ENCODE measurements at regions not wholly inside any gene's neighbourhood (a gene's known extent, or its start where the extent isn't known, plus 50 kb on each side); places are given as distances from the start of the nearest gene placed in this dataset.
"Not testable (repeated sequence)": the region's sequence is repeated elsewhere in the genome, so short reads cannot be mapped to it uniquely, and the experiment has no call there.

DNA sequence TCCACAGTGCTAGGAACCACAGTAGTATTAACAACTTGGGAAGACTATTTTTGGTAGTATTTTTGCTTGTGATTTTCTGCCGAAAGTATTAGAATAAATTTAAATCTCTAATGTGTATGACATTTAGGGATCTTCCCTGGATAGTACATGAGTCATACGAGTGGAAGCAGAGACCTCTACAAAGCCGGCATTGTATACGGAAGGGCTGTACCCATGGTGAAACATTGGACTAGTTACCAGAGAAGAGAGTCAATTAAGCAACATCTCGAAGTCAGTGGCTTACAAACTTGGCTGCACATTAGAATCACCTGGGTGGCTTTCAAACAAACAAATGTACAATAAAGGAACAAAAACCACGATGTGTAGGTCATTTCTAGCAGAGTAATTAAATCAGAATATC is 1131.7 kb upstream of the LRRTM1 start:
- no peak for DNase-seq

GRCh38 chr2:81412681-81413080 is 1108.1 kb upstream of the LRRTM1 start:
- no peak for DNase-seq

- no peak for DNase-seq
Measured at GRCh38 chr2:81403508-81403907, 1099.0 kb upstream of the LRRTM1 start.

DNA sequence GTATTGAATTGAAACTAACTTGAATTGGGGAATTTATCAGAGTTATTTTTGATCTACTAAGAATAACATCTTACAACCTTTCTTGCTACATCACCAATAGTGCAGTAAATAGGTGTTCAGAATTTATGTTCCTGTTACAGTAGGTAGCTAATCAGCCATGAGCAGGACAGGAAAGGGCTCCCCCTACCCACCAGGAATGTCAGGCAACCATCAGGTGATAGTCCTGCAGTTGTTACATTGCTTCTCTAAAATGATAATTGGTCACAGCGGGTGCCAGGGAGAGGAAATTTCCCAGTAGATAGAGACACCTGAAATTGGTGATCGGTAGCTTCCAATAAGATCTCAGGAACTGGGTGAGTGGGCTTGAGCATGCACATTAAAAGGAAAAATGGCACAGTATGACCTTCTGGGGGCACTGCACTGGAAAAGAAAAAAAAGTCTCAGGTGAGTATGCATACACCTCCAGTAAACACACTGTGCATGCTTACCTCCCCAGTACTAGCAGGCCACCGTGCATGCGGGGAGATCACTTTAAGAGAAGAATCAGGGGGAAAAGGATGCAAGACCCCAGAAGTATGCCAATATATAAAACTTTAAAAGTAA is 1092.0 kb upstream of the LRRTM1 start:
- DNase-seq: no peak

DNA sequence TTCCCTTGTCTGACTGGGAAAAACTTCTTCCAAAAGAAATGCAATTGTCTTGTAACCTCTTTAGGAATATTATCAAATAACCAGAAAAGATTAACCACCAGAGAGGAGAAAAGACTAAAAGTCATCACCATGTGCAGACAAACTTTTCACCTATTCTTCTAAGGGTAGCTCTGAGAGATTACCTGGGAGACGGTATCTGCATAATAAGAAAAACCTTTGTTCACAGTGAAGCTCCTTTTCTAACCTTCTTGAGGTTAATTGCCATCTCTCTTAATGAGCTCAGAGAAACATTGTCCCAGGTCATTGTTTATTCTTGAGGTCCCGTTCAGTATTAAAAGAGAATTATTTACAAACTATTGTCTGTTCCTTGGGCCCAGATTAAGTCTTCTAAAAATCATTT is 1091.2 kb upstream of the LRRTM1 start:
- DNase-seq: no peak

DNA sequence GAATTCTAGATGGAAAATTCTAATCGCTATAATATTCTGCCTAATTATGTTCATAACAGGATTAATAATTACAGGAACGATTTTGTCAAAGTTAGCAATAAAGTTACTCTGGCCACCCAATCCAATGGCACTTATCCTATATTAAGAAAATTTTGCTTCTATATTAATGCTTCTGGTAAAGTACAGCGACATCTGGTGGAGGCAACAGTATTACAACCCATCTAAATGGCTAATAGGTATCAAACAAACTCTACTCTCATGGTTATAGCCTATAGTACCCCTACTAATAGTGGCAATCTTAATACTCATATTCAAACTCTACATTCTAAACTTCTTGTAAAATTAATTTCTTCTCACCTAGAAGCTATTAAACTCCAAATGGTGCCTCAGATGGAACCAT is 1084.7 kb upstream of the LRRTM1 start:
- no peak for DNase-seq

DNA sequence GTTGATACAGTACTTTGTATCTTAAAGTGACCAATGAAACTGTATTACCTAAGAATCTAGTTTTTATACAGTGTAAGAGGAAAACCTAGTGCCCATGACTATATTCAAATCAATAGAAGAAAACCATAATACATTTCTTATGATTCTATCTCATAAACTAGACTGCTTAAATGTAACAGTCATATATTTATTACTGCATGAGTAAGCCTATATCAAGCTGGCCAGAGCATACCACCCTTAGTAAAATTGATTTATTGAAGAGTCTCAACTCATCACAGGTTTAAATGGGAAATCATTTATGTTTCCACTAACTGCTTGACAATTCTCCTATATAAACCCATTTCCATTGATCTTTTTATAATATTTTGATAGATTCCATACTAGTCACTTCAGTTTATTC is 1059.2 kb upstream of the LRRTM1 start:
- no peak for DNase-seq

GRCh38 chr2:81362468-81362867 is 1057.9 kb upstream of the LRRTM1 start:
- DNase-seq: not testable (repeated sequence)

DNA sequence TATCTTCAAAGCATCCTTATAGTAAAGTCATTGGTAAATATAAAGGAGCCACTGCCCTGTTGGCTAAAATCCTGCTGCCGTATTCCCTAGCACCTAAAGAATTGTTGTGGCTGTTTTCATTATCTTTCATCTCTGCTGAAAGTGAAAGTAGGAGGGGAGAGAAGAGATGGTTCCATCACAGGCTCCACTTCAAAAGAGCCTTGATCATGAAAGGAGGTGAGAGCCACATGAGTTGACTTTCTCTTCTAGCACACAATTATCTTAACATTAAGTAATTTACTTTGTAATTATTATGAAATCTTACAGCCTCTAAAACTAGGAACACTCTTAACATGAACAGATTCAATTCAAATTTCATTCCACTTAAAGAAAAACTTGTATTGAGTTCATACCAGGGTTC is 1050.9 kb upstream of the LRRTM1 start:
- DNase-seq: no peak

DNA sequence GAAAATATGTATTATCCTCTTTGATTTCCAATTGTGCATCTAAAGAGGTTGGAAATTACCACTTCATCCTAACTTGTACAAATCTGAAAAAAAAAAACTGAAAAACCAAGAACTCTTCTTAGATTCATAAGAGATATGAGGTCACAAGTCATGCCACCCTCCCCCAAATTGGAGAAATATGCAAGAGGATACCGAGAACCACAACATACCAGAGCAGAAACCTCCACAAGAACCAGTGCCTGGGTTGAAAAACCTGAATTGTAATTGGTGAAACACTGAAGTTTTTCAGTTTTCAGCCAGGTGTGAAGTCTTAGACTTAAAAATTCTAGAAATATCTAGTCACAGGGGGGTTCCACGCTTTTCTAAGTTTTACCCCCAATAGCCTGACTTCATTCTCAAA is 1029.5 kb upstream of the LRRTM1 start:
- no peak for DNase-seq

GRCh38 chr2:81328968-81329367 is 1024.4 kb upstream of the LRRTM1 start:
- no peak for DNase-seq

DNA sequence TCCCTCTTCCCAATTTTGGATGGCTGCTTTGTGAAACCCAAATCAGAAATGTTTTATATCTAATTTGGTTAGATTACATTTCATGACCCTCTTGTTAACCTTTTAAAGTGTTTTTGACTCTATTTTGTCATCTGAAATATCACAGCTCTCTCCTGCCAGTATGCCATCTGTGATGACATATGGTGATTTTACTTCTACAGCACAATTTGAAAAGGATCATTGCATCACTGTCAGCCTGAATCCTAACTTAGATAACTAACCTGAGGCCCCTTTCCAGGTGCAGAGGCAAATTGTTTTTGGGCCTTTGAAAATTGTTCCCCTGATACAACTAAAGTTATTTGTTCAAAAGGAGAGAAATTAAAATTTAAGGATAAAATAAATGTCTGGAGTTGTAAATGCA is 1023.4 kb upstream of the LRRTM1 start:
- DNase-seq: no peak

- no peak for DNase-seq
Measured at GRCh38 chr2:81324046-81324445, 1019.5 kb upstream of the LRRTM1 start.

DNA sequence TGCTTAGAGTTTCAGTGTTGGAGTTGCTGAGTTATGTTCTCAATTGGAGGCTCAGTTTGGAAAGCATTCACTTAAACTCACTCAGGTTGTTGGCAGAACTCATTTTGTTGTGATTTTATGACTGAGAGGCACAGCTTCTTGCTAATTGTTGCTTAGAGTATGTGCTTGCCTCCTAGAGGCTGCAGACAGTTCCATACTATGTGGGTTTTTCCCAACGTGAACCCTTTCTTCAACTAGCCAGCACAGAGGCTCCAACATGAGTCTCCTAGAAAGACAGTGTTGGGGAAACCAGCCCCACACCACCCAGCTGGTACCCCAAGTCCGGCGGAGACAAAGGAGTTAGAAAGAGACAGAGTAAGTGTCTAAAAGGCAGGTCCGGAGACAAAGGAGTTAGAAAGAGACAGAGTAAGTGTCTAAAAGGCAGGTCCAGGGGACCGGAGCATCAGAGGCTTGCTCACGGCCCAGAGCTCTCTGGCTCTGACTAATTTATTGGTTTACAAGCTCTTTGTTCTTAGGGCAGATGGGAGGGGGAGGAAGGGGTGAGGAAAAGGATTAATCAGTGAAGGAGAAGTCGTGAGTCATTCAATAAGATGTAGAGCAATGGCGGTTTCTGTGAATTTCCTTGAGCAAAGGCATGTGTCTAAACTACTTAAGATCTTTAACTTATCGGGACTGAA is 999.7 kb upstream of the LRRTM1 start:
- no peak for DNase-seq

DNA sequence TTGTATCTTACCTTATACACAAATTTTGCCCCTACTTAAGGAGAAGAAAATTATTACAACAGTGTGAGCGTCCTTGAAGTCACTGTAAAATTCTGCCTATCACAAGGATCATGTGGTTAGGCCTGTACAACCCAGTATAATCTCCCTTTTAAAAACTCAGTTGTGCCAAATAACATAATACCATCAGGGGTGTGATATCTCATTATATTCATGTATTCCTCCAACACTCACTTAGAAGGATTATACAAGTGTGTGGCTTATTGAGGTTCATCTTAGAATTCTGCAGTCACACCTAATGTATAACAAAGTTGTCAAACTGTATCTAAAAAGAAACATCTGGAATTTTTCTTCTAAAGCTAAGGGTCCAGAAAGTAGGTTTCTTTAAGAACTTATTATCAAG is 998.8 kb upstream of the LRRTM1 start:
- DNase-seq: no peak

DNA sequence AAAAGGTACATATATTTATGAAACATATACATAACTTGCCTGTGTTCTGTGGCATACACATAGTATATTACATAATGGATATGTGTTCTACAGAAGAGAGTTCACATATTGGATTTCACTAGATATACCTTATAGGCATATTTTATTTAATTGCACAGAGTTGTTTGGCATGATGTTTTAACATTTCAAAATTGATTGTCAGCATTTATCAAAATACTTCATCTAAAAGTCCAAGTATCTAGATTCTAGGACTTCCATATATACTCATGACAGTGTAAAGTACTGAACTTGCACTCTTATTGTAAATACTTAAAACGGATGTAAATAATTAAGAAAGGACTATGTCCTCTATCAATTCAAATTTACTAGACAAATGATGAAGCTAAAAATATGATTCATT is 995.3 kb upstream of the LRRTM1 start:
- DNase-seq: no peak

- no peak for DNase-seq
Measured at GRCh38 chr2:81290846-81291245, 986.3 kb upstream of the LRRTM1 start.

DNA sequence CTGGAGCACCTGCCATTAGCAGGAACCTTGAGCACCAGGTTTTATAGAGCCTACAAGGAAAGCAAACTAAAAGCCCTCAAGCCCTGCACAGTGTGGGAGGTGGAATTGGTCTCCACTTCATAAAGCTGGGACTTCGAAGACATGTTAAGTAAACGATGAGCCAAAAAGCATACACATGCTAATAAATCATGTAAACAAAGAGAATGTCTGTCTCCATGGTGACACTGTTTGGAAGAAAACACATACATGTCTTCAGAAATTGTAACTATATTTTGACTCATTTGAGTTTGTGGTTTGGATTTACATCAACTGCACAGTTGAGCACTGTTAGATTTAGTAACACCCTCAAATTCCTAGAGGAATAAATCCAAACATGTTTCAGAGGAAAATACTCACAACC is 978.5 kb upstream of the LRRTM1 start:
- DNase-seq: no peak

DNA sequence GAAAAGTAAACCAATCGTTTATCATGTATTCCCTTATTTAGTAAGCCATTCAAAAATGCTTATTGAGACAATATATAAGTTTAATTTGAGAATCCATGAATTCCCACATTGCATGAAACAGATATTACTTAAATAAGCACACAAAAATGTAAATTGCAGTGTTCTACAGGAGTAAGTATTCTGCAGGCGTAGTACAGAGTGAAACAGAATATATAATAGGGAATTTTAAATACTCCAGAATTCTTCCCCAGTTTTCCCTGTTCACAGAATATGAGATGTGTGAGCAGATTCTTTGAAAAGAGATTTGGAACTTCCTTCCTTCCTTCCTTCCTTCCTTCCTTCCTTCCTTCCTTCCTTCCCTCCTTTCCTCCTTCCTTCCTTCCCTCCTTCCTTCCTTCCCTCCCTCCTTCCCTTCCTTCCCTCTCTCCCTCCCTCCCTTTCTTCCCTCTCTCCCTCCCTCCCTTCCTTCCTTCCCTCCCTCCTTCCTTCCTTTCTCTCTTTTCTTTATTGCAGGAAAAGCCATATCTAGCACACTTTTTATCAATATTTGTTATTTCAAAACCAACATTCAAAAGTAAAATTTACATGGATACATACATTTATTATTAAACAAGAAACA is 977.7 kb upstream of the LRRTM1 start:
- no peak for DNase-seq

GRCh38 chr2:81276595-81276994 is 972.0 kb upstream of the LRRTM1 start:
- no peak for DNase-seq

DNA sequence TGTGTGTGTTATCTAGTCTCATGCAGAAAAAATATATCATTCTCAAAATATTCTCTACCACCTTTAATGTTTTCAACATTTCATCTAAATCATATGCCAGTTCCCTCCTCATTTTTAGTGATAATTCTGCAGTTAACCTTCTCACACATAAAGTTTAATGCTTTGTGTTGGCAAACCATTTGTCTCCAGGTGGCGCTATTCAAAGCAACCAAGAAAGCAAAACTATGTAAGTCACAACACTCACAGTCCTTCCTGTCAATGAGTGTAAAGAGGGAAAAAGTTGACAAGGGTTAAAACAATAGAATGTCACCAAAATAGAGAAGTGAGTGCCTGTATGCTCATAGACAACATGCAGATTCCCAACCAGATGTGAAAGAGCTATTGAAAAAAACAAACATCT is 961.6 kb upstream of the LRRTM1 start:
- no peak for DNase-seq

DNA sequence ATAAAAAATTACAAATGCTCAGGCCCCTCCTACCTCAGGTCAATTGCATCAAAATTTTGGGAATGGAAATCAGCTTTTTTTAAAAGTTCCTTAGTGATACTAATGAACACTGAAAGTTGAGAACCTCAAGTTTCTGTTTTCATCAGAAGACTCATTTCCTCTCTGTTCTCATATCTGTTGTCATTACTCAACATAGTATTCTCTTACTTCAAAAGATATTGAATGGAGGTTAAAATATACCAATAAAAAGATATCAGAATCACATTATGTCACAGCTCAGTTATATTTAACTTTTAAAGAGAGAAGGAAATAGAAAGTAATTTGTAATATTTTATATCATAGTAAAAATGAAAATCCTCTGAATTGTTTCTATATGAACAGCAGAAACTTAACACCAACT is 959.4 kb upstream of the LRRTM1 start:
- no peak for DNase-seq

- DNase-seq: no peak
Measured at GRCh38 chr2:81260320-81260719, 955.8 kb upstream of the LRRTM1 start.

DNA sequence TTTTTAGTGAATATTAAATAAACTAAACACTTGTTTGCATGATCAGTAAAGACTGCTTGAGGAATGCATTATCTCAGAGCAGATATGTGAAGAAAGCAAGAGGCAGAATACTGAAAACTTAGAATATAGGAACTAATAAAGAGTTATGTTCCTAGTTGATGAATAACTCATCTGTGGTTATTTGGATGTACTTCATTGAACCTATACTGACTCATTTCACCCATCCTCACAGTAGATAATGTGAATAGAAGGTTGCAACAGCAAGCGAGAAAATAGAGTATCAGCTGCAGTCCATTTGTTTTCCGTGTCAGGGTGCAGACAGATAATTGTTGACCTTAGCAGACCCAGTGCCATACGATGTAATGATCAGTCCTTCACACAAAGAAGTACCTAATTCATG is 945.7 kb upstream of the LRRTM1 start:
- DNase-seq: no peak

GRCh38 chr2:81249152-81249551 is 944.6 kb upstream of the LRRTM1 start:
- DNase-seq: no peak

All from T-helper 2 cell (primary cell).